ENCODE measurements at regions not wholly inside any gene's neighbourhood (a gene's known extent, or its start where the extent isn't known, plus 50 kb on each side); places are given as distances from the start of the nearest gene placed in this dataset.

- Mint-ChIP-seq H3K27ac (no peak overlapping the region), H3K4me1 (ENCODE audit: low read depth in 2 of 2) (no peaks in the 10 kb centered on the region), H3K4me3 (no peak overlapping the region), H3K9me3 (peaks cover 0 to 2% of the 10 kb centered on the region in 2 donors), H3K36me3 (ENCODE audit: insufficient read depth) (no peaks in the 10 kb centered on the region), H3K27me3 (no peaks in the 10 kb centered on the region)
- ATAC-seq (replicated peaks) (no peak), DNase-seq (no peak)
Observed at GRCh38 chr4:96352051-96352517, 512.2 kb downstream of the PDHA2 start.

DNA sequence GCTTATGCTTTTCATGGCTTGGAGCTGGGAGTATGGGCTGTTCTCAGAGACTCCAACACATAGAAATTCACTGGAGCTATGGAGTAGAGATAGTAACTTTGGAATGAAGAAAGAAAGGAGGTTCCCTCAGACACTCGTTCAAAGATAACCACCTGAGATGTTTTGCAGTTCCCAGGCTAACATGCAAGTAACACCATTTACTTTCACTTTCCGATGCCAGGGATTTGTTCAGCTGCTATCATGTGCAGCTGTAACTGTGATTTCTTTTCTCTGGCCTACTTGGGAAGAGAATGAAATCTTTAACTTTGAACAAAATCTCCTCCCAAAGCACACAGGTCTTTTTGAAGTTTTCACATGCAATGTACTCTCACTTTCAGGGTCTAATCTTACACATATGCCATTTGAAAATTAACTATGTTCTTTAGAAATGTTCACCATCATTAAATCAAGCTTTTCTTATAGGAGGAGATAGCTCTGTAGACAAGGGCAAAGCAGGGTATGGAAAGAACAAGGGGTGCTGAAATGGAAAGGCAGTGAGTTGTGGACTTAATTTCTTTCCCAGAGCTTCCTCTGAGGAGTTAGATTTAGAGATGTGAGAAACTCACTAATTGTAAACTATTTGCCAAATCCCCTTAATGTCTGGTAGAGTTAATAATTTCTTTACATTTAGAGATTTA lies 514.3 kb downstream of the PDHA2 start:
- DNase-seq (no peak), ATAC-seq (replicated peaks) (no peak)
- no peaks in the 10 kb centered on the region for H3K27me3 Mint-ChIP-seq
- H3K36me3 Mint-ChIP-seq (ENCODE audit: insufficient read depth), result no peaks in the 10 kb centered on the region
- peaks cover 0 to 4% of the 10 kb centered on the region in 2 donors for H3K9me3 Mint-ChIP-seq
- H3K4me1 Mint-ChIP-seq (ENCODE audit: low read depth in 2 of 2), result no peaks in the 10 kb centered on the region
- H3K4me3 Mint-ChIP-seq, result no peak overlapping the region
- H3K27ac Mint-ChIP-seq, result no peak overlapping the region

DNA sequence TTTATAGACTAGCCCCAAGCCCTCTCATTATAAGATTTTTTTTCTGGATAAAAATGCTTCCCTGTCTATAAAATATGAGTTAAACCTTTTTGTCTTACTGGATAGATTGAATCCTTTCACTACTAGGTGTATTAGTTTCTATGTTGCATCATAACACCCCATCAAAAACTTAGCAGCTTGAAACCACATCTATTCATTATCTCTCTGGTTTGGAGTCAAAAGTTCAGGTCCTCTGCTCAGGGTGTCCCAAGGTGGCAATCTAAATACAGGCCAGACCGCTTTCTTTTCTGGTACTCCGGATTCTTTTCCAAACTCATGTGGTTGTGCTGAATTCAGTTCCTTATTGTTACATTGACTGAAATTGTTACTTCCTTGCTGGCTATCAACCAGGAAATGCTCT lies 515.5 kb downstream of the PDHA2 start:
- no peaks in the 10 kb centered on the region for H3K27me3 Mint-ChIP-seq
- no peak for ATAC-seq (replicated peaks)

DNA sequence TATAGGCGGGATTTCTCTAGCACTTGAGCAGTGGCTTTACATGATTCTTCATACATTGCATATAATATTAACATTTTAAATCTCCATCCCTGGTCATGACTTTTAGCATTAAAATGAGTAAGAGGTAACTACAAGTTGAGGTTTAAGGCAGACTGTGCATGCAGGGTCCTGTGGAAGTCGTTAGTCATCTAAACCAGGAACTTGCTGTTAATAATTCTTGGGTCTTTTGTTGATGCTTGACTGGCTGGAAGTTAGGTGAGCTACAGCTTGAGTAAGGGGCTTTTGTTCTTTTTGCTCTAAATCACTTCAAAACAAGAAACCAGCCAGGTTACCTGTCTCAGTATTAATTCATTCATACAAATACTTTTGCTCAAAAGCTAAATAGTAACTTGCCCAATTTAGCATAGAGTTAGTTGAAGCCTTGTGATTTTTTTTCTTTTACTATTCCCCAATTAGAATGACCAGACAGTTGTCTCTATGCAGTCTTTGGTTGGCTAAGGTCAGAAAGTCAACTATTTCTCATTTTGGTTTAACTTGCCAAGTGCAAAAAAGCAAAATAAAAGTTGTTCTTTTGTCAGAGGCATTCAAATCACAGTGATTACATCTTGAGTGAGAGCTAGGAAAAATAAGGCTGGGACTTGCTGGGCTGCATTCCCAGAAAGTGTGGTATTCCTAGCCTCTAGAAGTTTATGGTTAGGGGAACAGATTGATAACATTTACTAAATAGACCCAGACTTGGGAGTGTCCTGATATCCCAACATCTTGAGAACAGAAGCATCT lies 516.9 kb downstream of the PDHA2 start:
- peaks cover 0 to 2% of the 10 kb centered on the region in 2 donors for H3K9me3 Mint-ChIP-seq
- H3K4me3 Mint-ChIP-seq, result no peak overlapping the region
- H3K27me3 Mint-ChIP-seq, result no peaks in the 10 kb centered on the region
- DNase-seq, result no peak
- no peak overlapping the region for H3K27ac Mint-ChIP-seq
- H3K36me3 Mint-ChIP-seq (ENCODE audit: insufficient read depth), result no peaks in the 10 kb centered on the region
- ATAC-seq (replicated peaks), result no peak
- no peaks in the 10 kb centered on the region for H3K4me1 Mint-ChIP-seq (ENCODE audit: low read depth in 2 of 2)

More for the DNA sequence above, 515.5 kb downstream of the PDHA2 start:
- Mint-ChIP-seq H3K4me3 (no peak overlapping the region), H3K36me3 (ENCODE audit: insufficient read depth) (no peaks in the 10 kb centered on the region), H3K4me1 (ENCODE audit: low read depth in 2 of 2) (no peaks in the 10 kb centered on the region), H3K27ac (no peak overlapping the region), H3K9me3 (peaks cover 0 to 4% of the 10 kb centered on the region in 2 donors)
- DNase-seq, result no peak

DNA sequence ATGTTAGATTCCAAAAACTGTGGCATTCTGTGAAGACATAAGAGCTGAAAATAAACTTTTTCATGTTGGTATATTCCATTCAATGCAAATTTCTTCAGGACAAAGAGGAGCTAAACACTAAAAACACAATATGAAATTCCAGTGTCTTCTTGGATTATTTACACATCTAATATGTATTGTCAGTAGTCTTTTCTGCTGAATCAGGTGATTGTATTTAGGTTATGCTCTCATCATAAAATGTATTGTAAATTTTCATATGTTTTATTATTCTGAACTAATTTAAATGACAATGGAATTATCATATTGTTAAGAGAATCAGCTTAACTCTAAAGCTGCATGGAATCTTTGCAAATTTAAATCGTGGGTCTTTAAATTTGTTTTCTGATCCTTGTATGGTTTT lies 526.7 kb downstream of the PDHA2 start:
- no peak overlapping the region for H3K4me3 Mint-ChIP-seq
- no peaks in the 10 kb centered on the region for H3K4me1 Mint-ChIP-seq (ENCODE audit: low read depth in 2 of 2)
- no peak for ATAC-seq (replicated peaks)
- H3K27ac Mint-ChIP-seq, result no peak overlapping the region
- peaks cover 0 to 7% of the 10 kb centered on the region in 2 donors for H3K9me3 Mint-ChIP-seq
- H3K36me3 Mint-ChIP-seq (ENCODE audit: insufficient read depth), result peaks cover 4% of the 10 kb centered on the region
- no peak for DNase-seq
- no peaks in the 10 kb centered on the region for H3K27me3 Mint-ChIP-seq

- H3K4me1 Mint-ChIP-seq (ENCODE audit: low read depth in 2 of 2), result no peaks in the 10 kb centered on the region
- H3K27me3 Mint-ChIP-seq, result no peaks in the 10 kb centered on the region
- no peak overlapping the region for H3K27ac Mint-ChIP-seq
- H3K4me3 Mint-ChIP-seq, result no peak overlapping the region
- ATAC-seq (replicated peaks), result no peak
- no peak for DNase-seq
- H3K9me3 Mint-ChIP-seq, result peaks cover 0 to 3% of the 10 kb centered on the region in 2 donors
- H3K36me3 Mint-ChIP-seq (ENCODE audit: insufficient read depth), result no peaks in the 10 kb centered on the region
Observed at GRCh38 chr4:96375367-96375766, 535.5 kb downstream of the PDHA2 start.

DNA sequence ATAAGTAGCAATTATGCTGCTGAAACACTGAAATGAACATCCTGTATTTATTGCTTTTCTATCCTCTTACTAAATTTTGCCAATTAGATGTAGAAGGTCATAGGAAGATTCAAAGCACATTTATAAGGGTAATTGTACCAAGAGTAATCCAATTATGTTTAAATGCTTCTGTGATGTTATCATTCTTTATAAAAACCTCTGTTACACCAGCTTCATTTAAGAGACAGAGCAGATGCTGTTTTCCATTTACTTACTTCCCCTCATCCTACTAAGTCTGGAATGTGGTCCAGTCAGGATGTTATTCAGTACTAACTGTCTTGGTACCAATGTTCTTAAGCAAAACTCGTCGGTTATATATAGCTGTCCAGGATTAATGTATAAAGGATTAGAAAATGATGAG lies 539.6 kb downstream of the PDHA2 start:
- H3K9me3 Mint-ChIP-seq, result no peaks in the 10 kb centered on the region
- H3K4me1 Mint-ChIP-seq (ENCODE audit: low read depth in 2 of 2), result no peaks in the 10 kb centered on the region
- no peak for ATAC-seq (replicated peaks)
- no peak overlapping the region for H3K4me3 Mint-ChIP-seq
- H3K27me3 Mint-ChIP-seq, result no peaks in the 10 kb centered on the region
- H3K36me3 Mint-ChIP-seq (ENCODE audit: insufficient read depth), result no peaks in the 10 kb centered on the region
- H3K27ac Mint-ChIP-seq, result no peak overlapping the region
- no peak for DNase-seq

DNA sequence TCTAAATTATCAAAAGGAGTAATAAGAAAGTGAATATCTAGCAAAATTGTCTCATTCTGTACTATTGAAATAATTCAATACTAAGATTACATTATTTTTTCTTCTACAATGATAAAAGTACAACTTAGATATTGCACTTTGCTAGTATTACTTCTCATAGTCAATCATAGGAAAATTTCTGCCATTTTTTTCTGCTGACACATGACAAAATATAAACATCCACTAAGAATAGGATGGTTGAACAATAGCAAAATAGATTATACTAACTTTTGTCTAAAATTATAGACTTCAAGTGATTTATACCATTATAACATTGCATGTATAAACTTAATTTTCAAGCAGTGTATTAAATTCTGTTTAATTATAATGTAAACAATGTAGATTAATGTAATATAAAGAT lies 540.2 kb downstream of the PDHA2 start:
- DNase-seq (no peak), ATAC-seq (replicated peaks) (no peak)
- Mint-ChIP-seq H3K36me3 (ENCODE audit: insufficient read depth) (no peaks in the 10 kb centered on the region), H3K27me3 (no peaks in the 10 kb centered on the region), H3K27ac (no peak overlapping the region), H3K9me3 (no peaks in the 10 kb centered on the region), H3K4me1 (ENCODE audit: low read depth in 2 of 2) (no peaks in the 10 kb centered on the region), H3K4me3 (no peak overlapping the region)

GRCh38 chr4:96383349-96383748 lies 543.5 kb downstream of the PDHA2 start:
- no peak for DNase-seq
- H3K36me3 Mint-ChIP-seq (ENCODE audit: insufficient read depth), result no peaks in the 10 kb centered on the region
- ATAC-seq (replicated peaks), result no peak
- no peaks in the 10 kb centered on the region for H3K4me1 Mint-ChIP-seq (ENCODE audit: low read depth in 2 of 2)
- no peak overlapping the region for H3K27ac Mint-ChIP-seq
- no peak overlapping the region for H3K4me3 Mint-ChIP-seq
- H3K9me3 Mint-ChIP-seq, result no peaks in the 10 kb centered on the region
- H3K27me3 Mint-ChIP-seq, result no peaks in the 10 kb centered on the region

GRCh38 chr4:96389770-96390169 lies 549.9 kb downstream of the PDHA2 start:
- H3K9me3 Mint-ChIP-seq, result peaks cover 7% of the 10 kb centered on the region in 2 donors
- no peak overlapping the region for H3K4me3 Mint-ChIP-seq
- no peaks in the 10 kb centered on the region for H3K4me1 Mint-ChIP-seq (ENCODE audit: low read depth in 2 of 2)
- no peaks in the 10 kb centered on the region for H3K27me3 Mint-ChIP-seq
- H3K36me3 Mint-ChIP-seq (ENCODE audit: insufficient read depth), result no peaks in the 10 kb centered on the region
- H3K27ac Mint-ChIP-seq, result no peak overlapping the region
- no peak for ATAC-seq (replicated peaks)
- DNase-seq, result no peak

- Mint-ChIP-seq H3K27me3 (no peaks in the 10 kb centered on the region), H3K9me3 (peaks cover 7% of the 10 kb centered on the region in 2 donors), H3K4me3 (no peak overlapping the region), H3K27ac (no peak overlapping the region), H3K4me1 (ENCODE audit: low read depth in 2 of 2) (no peaks in the 10 kb centered on the region), H3K36me3 (ENCODE audit: insufficient read depth) (no peaks in the 10 kb centered on the region)
- no peak for ATAC-seq (replicated peaks)
- no peak for DNase-seq
Observed at GRCh38 chr4:96390404-96390803, 550.5 kb downstream of the PDHA2 start.

- Mint-ChIP-seq H3K9me3 (peaks cover 6 to 12% of the 10 kb centered on the region in 2 donors), H3K4me1 (ENCODE audit: low read depth in 2 of 2) (no peaks in the 10 kb centered on the region), H3K4me3 (no peak overlapping the region), H3K27ac (no peak overlapping the region), H3K27me3 (no peaks in the 10 kb centered on the region), H3K36me3 (ENCODE audit: insufficient read depth) (no peaks in the 10 kb centered on the region)
- DNase-seq, result no peak
- no peak for ATAC-seq (replicated peaks)
Observed at GRCh38 chr4:96395747-96396146, 555.9 kb downstream of the PDHA2 start.

- DNase-seq, result no peak
- Mint-ChIP-seq H3K27ac (no peak overlapping the region), H3K36me3 (ENCODE audit: insufficient read depth) (no peaks in the 10 kb centered on the region), H3K27me3 (no peaks in the 10 kb centered on the region), H3K4me3 (no peak overlapping the region), H3K4me1 (ENCODE audit: low read depth in 2 of 2) (no peaks in the 10 kb centered on the region), H3K9me3 (peaks cover 0 to 5% of the 10 kb centered on the region in 2 donors)
- ATAC-seq (replicated peaks), result no peak
Observed at GRCh38 chr4:96406742-96407141, 566.8 kb downstream of the PDHA2 start.

- DNase-seq, result no peak
- H3K27me3 Mint-ChIP-seq, result no peaks in the 10 kb centered on the region
- H3K36me3 Mint-ChIP-seq (ENCODE audit: insufficient read depth), result no peaks in the 10 kb centered on the region
- H3K27ac Mint-ChIP-seq, result no peak overlapping the region
- ATAC-seq (replicated peaks), result no peak
- peaks cover 0 to 5% of the 10 kb centered on the region in 2 donors for H3K9me3 Mint-ChIP-seq
- H3K4me3 Mint-ChIP-seq, result no peak overlapping the region
- H3K4me1 Mint-ChIP-seq (ENCODE audit: low read depth in 2 of 2), result no peaks in the 10 kb centered on the region
Observed at GRCh38 chr4:96407225-96407624, 567.3 kb downstream of the PDHA2 start.
